ENCODE measurements at regions not wholly inside any gene's neighbourhood (a gene's known extent, or its start where the extent isn't known, plus 50 kb on each side); places are given as distances from the start of the nearest gene placed in this dataset.

DNA sequence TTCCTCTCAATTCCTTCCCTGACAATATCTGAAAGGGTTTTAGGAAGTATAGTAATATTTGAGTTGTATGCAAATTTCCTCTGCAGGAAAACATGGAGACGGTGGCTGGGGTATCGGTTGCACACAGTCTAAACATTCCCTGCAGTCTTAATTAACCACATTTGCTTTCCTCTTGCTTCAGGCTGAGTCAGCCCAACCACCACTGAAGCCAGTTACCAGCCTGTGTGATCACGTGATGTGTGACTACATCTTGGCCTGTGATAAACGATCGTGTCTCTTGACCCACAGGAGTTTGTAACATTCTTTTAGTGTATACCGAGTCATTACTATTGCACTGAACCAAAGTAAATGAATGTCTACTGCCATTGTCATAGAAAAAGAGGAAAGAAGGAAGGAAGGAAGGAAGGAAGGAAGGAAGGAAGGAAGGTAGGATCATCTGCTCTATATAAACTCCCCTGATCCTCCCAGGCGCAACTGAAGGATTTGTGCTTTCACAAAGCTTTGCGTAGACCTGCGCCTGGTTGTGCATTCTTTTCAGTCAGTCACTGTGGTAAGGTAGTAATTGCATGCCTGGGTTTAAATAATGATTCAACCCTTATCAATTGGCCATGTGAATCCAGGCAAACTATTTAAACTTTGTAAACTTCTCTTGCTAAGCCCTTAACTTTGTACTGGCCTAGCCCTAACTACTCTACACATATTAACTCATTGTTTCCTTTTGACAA lies 280.6 kb upstream of the SALL1 start:
- Histone ChIP-seq H3K9me3 (peaks cover 0 to 21% (median 0%) of the 10 kb centered on the region in 8 donors), H3K27me3 (replicated peaks in 1 of 7) (no peaks in the 10 kb centered on the region), H3K36me3 (no peaks in the 10 kb centered on the region), H3K4me3 (no peak overlapping the region), H3K4me1 (no peaks in the 10 kb centered on the region), H3K27ac (no peak overlapping the region)
- 30 to 46% (median 41%) methylated on average over 9 of the region's 9 CpGs for WGBS, 5 donors
- DNase-seq: no peak
- intact Hi-C loops (cut with DNase I; ENCODE audit: low total_unique reads): no loop called here
- TF ChIP-seq POLR2AphosphoS5 (IDR thresholded peaks at IDR 0.05) (no peak), POLR2A (IDR thresholded peaks at IDR 0.05) (no peak)
- TF ChIP-seq, protein P1, sequence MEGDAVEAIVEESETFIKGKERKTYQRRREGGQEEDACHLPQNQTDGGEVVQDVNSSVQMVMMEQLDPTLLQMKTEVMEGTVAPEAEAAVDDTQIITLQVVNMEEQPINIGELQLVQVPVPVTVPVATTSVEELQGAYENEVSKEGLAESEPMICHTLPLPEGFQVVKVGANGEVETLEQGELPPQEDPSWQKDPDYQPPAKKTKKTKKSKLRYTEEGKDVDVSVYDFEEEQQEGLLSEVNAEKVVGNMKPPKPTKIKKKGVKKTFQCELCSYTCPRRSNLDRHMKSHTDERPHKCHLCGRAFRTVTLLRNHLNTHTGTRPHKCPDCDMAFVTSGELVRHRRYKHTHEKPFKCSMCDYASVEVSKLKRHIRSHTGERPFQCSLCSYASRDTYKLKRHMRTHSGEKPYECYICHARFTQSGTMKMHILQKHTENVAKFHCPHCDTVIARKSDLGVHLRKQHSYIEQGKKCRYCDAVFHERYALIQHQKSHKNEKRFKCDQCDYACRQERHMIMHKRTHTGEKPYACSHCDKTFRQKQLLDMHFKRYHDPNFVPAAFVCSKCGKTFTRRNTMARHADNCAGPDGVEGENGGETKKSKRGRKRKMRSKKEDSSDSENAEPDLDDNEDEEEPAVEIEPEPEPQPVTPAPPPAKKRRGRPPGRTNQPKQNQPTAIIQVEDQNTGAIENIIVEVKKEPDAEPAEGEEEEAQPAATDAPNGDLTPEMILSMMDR (IDR thresholded peaks at IDR 0.05 in 8 of 11, conservative IDR thresholded peaks at IDR 0.05 in 3 of 11): no peak

DNA sequence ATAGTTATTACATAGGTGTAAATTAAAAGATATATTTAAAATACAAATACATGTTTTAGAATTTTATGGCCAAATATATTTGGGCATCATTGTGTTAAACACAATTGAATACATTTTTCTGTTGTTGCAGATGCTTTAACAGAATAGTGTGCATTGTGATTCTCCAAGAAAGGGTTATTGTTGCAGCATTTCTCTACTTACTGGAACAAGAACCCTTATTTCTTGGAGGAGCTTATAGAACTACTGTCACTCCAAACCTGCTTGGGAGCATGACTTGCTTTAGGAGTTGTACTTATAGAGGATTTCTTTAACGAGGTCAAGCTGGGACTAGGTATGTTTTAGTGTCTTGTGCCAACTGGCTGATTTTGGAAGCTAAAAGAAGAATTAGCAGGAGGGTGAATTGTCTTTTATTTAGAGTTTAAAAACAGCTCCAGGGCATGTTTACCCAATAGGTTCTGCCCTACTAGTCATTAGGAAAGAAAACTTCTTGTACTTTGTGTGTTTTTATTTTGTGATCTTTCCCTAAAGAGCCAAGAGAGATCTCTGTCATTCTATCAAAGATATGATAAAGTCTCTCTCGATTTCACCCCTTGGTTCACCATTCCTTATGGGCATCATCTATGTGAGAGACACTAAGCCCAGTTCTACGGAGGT lies 279.8 kb upstream of the SALL1 start:
- intact Hi-C loops (cut with DNase I; ENCODE audit: low total_unique reads): no loop called here
- TF ChIP-seq POLR2AphosphoS5 (IDR thresholded peaks at IDR 0.05) (no peak), POLR2A (IDR thresholded peaks at IDR 0.05) (no peak)
- Histone ChIP-seq H3K27me3 (replicated peaks in 1 of 7) (no peaks in the 10 kb centered on the region), H3K27ac (no peak overlapping the region), H3K4me1 (no peaks in the 10 kb centered on the region), H3K36me3 (no peaks in the 10 kb centered on the region), H3K4me3 (no peak overlapping the region), H3K9me3 (peaks cover 0 to 20% (median 0%) of the 10 kb centered on the region in 8 donors)
- WGBS, 5 donors: 59 to 75% (median 61%) methylated on average over 3 of the region's 3 CpGs
- no peak for DNase-seq

DNA sequence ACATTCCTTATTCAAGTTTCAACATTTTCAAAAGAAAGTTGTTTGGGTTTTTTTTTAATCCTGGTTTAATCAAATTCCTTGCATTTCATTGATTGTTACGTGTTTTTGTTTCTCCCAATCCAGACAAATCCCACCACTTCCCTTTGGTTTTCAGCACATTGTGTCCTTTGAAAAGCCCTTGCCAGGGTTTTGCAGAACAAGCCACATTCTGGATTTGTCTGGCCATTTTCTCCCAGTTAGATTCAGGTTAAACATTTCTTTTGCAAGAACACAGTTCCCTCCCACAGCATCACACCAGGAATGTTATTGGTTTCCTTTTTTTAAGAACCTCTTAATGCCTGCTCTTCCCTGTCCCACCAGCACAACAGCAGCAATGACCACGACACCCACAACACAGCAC lies 278.0 kb upstream of the SALL1 start:
- Histone ChIP-seq H3K4me1 (no peaks in the 10 kb centered on the region), H3K9me3 (peaks cover 0 to 12% (median 0%) of the 10 kb centered on the region in 8 donors), H3K4me3 (no peak overlapping the region), H3K27ac (no peak overlapping the region), H3K36me3 (no peaks in the 10 kb centered on the region), H3K27me3 (replicated peaks in 1 of 7) (no peaks in the 10 kb centered on the region)
- TF ChIP-seq POLR2A (IDR thresholded peaks at IDR 0.05) (no peak), POLR2AphosphoS5 (IDR thresholded peaks at IDR 0.05) (no peak)
- TF ChIP-seq, protein P1 (IDR thresholded peaks at IDR 0.05 in 8 of 11, conservative IDR thresholded peaks at IDR 0.05 in 3 of 11): no peak
- DNase-seq: no peak
- WGBS, 5 donors: 69 to 77% (median 74%) methylated on average over 2 of the region's 2 CpGs
- intact Hi-C loops (cut with DNase I; ENCODE audit: low total_unique reads): no loop called here

- Histone ChIP-seq H3K27me3 (replicated peaks in 1 of 7) (no peaks in the 10 kb centered on the region), H3K9me3 (peaks cover 0 to 12% (median 0%) of the 10 kb centered on the region in 8 donors), H3K36me3 (no peaks in the 10 kb centered on the region), H3K4me1 (no peaks in the 10 kb centered on the region), H3K4me3 (no peak overlapping the region), H3K27ac (no peak overlapping the region)
- DNase-seq: no peak
- TF ChIP-seq POLR2AphosphoS5 (IDR thresholded peaks at IDR 0.05) (no peak), POLR2A (IDR thresholded peaks at IDR 0.05) (no peak)
- TF ChIP-seq, protein P1 (IDR thresholded peaks at IDR 0.05 in 8 of 11, conservative IDR thresholded peaks at IDR 0.05 in 3 of 11): no peak
- intact Hi-C loops (cut with DNase I; ENCODE audit: low total_unique reads): no loop called here
- WGBS, 5 donors: 24 to 65% (median 36%) methylated on average over 1 of the region's 1 CpG
These were observed 276.0 kb upstream of the SALL1 start for GRCh38 chr16:51427085-51427484.
